ENCODE measurements at regions not wholly inside any gene's neighbourhood (a gene's known extent, or its start where the extent isn't known, plus 50 kb on each side); places are given as distances from the start of the nearest gene placed in this dataset.
"Not testable (repeated sequence)": the region's sequence is repeated elsewhere in the genome, so short reads cannot be mapped to it uniquely, and the experiment has no call there.

- no peak for DNase-seq (ENCODE audit: low read depth in 2 of 2)
Observed at GRCh38 chr4:149986917-149987316, 91.3 kb upstream of the DCLK2 start.

GRCh38 chr4:149987330-149988086, 90.7 kb upstream of the DCLK2 start:
- no peak for DNase-seq (ENCODE audit: low read depth in 2 of 2)

GRCh38 chr4:149988087-149988410, 90.2 kb upstream of the DCLK2 start:
- DNase-seq (ENCODE audit: low read depth in 2 of 2) = no peak

GRCh38 chr4:149993030-149993429, 85.2 kb upstream of the DCLK2 start:
- no peak for DNase-seq (ENCODE audit: low read depth in 2 of 2)

GRCh38 chr4:149995134-149995756, 83.0 kb upstream of the DCLK2 start:
- no peak for DNase-seq (ENCODE audit: low read depth in 2 of 2)

GRCh38 chr4:149997881-149998421, 80.3 kb upstream of the DCLK2 start:
- DNase-seq (ENCODE audit: low read depth in 2 of 2) = no peak

- DNase-seq (ENCODE audit: low read depth in 2 of 2) = no peak
Observed at GRCh38 chr4:149999485-150000074, 78.7 kb upstream of the DCLK2 start.

GRCh38 chr4:150001815-150002214, 76.4 kb upstream of the DCLK2 start:
- DNase-seq (ENCODE audit: low read depth in 2 of 2) = no peak

GRCh38 chr4:150002561-150002960, 75.7 kb upstream of the DCLK2 start:
- no peak for DNase-seq (ENCODE audit: low read depth in 2 of 2)

GRCh38 chr4:150004481-150004880, 73.8 kb upstream of the DCLK2 start:
- no peak for DNase-seq (ENCODE audit: low read depth in 2 of 2)

- DNase-seq (ENCODE audit: low read depth in 2 of 2) = no peak
Observed at GRCh38 chr4:150005537-150005936, 72.7 kb upstream of the DCLK2 start.

GRCh38 chr4:150006197-150006596, 72.0 kb upstream of the DCLK2 start:
- DNase-seq (ENCODE audit: low read depth in 2 of 2) = no peak

- no peak for DNase-seq (ENCODE audit: low read depth in 2 of 2)
Observed at GRCh38 chr4:150007512-150007911, 70.7 kb upstream of the DCLK2 start.

- no peak for DNase-seq (ENCODE audit: low read depth in 2 of 2)
Observed at GRCh38 chr4:150008546-150008945, 69.7 kb upstream of the DCLK2 start.

- no peak for DNase-seq (ENCODE audit: low read depth in 2 of 2)
Observed at GRCh38 chr4:150009533-150009932, 68.7 kb upstream of the DCLK2 start.

GRCh38 chr4:150010525-150011126, 67.6 kb upstream of the DCLK2 start:
- DNase-seq (ENCODE audit: low read depth in 2 of 2) = no peak

GRCh38 chr4:150012851-150013360, 65.3 kb upstream of the DCLK2 start:
- no peak for DNase-seq (ENCODE audit: low read depth in 2 of 2)

GRCh38 chr4:150015910-150016309, 62.3 kb upstream of the DCLK2 start:
- not testable (repeated sequence) for DNase-seq (ENCODE audit: low read depth in 2 of 2)

GRCh38 chr4:150016621-150017020, 61.6 kb upstream of the DCLK2 start:
- DNase-seq (ENCODE audit: low read depth in 2 of 2) = not testable (repeated sequence)

- DNase-seq (ENCODE audit: low read depth in 2 of 2) = no peak
Observed at GRCh38 chr4:150018257-150018656, 60.0 kb upstream of the DCLK2 start.

- DNase-seq (ENCODE audit: low read depth in 2 of 2) = no peak
Observed at GRCh38 chr4:150021483-150021882, 56.8 kb upstream of the DCLK2 start.

- DNase-seq (ENCODE audit: low read depth in 2 of 2) = no peak
Observed at GRCh38 chr4:150023489-150023888, 54.8 kb upstream of the DCLK2 start.
